Activated CD8-positive, alpha-beta memory T cell treated with anti-CD3 and anti-CD28 coated beads for 36 hours (primary cell): ENCODE measurements at regions not wholly inside any gene's neighbourhood (a gene's known extent, or its start where the extent isn't known, plus 50 kb on each side); places are given as distances from the start of the nearest gene placed in this dataset.
"Not testable (repeated sequence)": the region's sequence is repeated elsewhere in the genome, so short reads cannot be mapped to it uniquely, and the experiment has no call there.

Source experiments
- CTCF ChIA-PET: fragments of 350-600 bp; sonication (Branson Sonifier 250); formaldehyde crosslinking; loops from one replicate; lab custom pipeline; 2021; ENCODE audit warnings: antibody characterized with exemption; lab: Charles Lee
- POLR2A ChIA-PET: fragments of 350-600 bp; sonication (Branson Sonifier 250); formaldehyde crosslinking; loops from one replicate; lab custom pipeline; 2021; ENCODE audit warnings: antibody characterized with exemption; lab: Charles Lee

DNA sequence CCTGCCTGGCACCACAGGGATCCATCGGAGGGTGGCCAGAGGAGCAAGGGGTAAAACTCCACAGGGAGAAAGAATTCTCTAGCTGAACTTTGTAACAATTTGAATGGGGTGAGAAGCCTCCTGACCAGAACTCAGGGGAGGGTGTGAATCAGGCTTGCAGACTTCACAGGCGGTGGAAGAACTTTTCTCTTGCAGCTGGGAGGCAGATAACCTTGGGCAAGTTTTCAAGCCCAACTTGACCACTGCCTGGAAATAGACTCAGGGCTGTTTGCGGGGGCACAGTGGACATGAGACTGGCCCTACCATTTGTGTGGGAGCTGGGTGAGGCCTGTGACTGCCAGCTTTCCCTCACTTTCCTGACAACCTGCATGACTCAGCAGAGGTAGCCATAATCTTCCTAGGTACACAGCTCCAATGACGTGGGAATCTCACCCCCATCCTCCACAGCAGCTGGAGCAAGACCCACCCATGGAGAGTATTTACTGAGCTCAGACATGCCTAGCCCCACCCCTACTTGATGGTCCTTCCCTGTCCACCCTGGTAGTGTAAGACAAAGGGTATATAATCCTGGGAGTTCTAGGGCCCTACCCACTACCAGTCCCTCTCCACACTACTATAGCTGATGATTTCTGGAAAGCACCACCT, 210.0 kb upstream of the AGTR2 start:
- CTCF ChIA-PET, result no interaction called here
- POLR2A ChIA-PET, result no interaction called here

DNA sequence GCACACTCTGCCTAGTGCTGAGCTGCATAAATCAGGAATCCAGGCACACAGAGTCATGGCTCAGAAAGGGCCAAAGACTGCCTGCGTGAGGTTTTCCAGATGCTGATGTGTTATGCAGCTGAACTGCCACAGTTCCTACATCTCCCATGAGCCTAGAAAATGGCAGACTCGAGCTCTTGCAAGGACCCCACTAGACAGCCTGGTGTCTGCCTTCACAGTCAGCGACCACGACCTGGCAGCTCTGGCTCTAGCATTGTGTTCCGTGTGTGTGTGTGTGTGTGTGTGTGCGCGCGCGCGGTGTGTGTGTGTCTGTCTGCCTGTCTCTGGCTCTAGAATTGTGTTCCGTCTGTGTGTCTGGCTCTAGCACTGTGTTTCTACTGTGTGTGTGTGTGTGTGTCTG, 203.6 kb upstream of the AGTR2 start:
- ChIA-PET POLR2A (no interaction called here), CTCF (no interaction called here)

DNA sequence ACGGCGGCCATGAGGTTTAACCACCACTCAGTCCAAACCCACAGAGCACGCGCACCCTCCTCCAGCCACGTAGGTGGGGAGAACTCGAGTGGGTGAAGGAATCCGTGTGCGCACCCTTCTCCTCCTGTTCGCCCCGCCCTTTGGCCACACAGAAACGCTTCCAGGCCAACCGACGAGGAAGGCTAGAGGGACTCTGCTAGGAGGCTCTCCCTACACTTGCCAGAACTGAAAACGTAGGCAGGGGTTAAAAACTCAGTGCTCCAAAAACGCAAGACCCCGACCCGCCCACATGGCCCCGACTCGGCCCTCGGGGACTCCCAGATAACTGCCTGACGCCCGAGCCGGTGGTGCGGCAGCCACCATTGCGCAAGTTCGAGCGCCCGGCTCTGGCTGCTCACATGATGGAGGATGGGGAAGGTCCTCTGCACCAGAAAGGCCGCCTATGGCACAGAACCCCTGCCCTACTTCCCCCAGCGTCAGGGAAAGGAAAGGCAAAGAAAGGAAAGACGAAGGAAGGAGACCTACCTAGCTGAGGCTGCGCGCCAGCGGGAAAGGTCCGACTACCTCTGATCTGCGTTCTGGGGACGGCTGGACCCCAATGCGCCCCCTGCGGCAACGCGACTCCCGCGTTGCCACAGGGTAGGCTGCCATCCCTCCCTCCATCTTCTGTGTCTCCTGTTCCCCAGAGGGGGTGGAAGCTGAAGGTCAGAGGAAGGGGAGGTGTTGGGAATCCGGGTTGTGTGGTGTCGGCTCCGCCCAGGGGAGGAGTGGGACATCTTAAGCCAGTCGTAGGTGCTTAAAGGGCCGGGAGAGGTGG, 201.9 kb upstream of the AGTR2 start:
- ChIA-PET POLR2A (no interaction called here), CTCF (no interaction called here)

DNA sequence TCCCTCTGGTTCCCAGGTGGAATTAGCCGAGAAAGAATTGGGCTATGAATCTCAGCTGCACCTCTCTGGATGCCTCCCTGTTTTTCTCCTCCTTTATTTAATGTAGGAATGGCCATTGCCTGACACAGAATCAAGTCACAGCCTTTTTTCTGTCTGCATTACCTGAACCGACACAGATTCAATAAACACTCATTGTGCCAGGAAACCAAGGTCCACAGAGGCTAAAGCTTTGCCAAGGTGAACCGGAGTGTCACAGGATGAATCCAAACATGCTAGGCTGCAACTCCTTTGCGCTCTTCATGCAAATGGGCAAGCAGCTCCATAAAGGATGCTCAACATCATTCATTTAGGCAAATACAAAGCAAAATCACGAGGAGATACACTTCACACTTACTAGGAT, 199.8 kb upstream of the AGTR2 start:
- POLR2A ChIA-PET, result no interaction called here
- CTCF ChIA-PET, result no interaction called here

DNA sequence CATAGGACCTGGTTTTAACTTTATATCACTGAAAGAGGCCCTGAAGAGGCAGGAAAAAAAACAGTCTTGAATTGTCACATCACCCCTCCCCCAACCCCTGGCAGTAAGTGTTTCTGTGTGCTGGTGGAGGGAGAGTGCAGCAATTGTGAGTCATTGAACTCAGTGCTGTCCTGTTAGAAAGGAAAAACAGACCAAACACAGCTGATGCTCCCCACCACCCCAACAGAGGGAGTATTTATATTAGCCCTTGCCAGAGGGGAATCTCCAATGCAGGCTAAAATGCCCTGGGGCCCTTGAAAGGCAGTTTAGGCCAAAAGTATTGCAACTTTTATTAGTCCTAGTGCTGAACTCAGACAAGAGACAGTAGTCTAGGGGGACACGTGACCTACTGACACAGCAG, 197.8 kb upstream of the AGTR2 start:
- ChIA-PET CTCF (no interaction called here), POLR2A (no interaction called here)

DNA sequence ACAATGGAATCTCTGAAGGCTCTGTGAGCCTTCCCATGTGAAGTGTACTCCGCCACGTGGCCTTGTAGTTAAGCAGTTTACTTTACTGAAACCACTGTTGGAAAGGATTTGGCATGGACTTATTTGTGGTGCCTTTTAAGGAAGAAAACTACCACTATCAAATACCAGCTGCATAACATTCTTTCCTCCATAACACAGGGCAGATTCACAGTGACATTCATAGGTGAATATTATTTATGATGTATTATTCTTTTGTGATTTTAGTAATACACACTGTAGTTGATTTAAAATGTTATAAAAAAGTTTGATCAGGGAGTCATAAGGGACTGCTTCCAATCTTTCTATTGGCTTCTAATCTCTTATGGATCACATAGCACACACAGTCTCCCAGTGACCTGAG, 192.5 kb upstream of the AGTR2 start:
- ChIA-PET CTCF (no interaction called here), POLR2A (no interaction called here)

DNA sequence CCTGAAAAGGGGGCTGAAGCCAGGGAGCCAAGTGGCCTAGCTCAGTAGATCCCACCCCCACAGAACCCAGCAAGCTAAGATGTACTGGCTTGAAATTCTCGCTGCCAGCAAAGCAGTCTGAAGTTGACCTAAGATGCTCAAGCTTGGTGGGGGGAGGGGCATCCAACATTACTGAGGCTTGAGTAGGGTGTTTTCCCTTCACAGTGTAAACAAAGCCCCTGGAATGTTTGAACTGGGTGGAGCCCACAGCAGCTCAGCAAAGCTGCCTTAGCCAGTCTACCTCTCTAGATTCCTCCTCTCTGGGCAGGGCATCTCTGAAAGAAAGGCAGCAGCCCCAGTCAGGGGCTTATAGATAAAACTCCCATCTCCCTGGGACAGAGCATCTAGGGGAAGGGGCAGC, 187.4 kb upstream of the AGTR2 start:
- CTCF ChIA-PET, POLR2A ChIA-PET: not testable (repeated sequence)

DNA sequence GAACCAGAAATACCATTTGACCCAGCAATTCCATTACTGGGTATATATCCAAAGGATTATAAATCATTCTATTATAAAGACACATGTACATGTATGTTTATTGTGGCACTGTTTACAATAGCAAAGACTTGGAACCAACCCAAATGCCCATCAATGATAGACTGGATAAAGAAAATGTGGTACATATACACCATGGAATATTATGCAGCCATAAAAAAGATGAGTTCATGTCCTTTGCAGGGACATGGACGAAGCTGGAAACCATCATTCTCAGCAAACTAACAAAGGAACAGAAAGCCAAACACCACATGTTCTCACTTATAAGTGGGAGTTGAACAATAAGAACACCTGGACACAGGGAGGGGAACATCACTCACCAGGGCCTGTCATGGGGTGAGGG, 183.1 kb upstream of the AGTR2 start:
- CTCF ChIA-PET, result interaction anchor here (0.6 kb wide), 1 partner anchor 13 kb away, joined by 3 read pairs; no protein-coding TSS in a partner anchor
- POLR2A ChIA-PET, result not testable (repeated sequence)

DNA sequence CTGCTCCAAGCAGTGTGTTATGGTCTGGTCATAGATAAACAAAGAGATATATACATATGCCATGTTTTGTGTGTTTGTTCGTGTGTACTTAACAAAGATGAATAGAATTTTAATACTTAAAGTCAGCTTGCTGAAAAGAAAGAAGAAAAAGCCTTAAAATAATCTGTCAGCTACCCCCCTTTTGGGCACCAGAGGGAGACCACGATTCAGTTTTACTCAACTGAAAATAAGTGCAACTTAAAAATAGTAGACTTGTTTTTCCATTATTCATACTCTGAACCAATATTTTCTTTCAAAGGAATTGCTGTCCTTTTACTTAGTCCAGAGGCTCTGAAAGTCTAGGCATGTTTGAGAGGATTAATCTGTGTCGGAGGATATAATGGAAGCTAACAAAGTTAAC, 181.7 kb upstream of the AGTR2 start:
- CTCF ChIA-PET, result no interaction called here

DNA sequence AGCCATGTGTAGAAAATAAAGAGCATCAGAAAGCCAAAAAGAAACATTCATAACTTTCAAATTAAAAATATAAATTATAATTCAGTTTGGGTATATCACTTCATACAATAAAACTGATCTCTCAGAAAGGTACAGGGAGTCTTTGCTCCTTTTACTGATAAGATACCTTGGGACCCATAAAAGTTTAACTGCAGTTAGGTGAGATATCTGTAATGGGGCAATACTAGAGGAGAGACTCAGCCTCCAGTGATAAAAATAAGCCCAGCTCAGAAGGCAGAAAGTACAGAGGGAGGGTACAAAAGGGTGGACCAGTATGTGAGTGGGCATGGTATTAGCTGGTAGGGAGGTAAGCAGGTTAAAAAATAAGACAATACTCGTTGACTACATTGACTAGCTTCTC, 180.9 kb upstream of the AGTR2 start:
- ChIA-PET POLR2A (no interaction called here), CTCF (no interaction called here)

More for the DNA sequence above, 181.7 kb upstream of the AGTR2 start:
- POLR2A ChIA-PET, result no interaction called here

DNA sequence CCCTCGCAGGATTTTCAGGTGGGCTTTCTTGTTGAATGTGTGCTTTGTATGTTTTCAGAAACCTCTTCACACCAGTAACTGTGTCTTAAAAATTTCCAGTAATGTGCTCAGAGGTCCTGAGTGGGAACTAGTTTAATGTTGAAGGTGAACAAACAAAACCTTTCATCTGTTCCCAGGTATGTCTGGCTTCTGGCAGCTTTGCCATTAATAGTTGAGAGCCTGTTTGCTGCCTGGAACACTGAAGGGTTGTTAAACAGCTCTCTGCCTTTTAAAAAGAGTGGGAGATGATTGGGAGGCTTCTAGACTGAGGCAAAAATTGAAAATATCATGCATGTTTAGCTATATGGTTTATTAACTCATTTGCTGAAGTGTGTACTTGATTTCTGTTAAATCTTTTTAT, 161.2 kb upstream of the AGTR2 start:
- POLR2A ChIA-PET, result no interaction called here
- CTCF ChIA-PET, result no interaction called here

DNA sequence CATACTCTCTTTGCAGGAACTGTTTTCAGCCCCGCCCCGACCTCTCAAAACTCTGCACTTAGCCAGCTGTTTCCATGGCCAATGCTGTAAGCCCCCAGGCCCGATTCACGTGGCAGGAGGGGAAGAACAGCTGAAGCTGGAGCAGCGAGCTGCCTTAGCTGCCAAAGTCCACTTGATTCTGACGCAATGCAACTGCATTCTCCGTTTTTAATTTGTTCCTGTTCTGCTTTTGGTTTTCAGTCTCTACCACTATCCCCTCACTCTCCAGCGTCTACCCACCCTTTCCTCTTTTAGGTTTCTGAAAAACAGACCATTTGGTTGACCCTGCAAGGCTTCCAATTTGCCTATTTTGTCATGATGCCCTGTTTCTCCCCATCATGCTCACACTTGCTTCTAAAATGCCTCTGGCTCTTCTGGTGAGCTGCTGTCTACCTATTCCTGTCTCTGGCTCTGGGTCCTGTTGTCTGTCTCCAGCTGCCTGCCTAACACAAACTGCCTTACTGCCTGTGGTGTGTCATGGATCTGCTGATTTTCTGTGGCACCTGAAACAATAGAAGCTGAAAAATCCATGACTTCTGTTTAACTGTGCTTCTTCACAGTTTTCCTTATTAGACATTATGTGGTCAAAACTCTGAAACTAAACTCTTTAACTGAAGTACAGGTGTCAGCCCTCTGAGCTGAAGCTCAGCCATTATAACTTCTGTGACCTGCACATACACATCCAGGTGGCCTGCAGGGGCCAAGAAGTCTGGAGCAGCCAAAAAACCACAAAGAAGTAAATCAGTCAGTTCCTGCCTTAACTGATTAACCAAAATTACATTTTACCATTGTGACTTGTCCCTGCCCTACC, 160.5 kb upstream of the AGTR2 start:
- ChIA-PET CTCF (no interaction called here), POLR2A (no interaction called here)

DNA sequence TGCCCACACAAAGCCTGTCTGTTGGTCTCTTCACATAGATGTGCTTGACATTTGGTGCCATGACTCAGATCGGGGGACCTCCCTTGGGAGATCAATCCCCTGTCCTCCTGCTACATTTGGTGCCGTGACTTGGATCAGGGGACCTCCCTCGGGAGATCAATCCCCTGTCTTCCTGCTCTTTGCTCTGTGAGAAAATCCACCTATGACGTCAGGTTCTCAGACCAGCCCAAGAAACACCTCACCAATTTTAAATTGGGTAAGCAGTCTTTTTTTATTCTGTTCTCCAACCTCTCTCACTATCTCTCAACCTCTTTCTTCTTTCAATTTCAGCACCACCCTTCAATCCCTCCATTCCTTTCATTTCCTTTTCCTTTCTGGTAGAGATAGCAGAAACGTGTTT, 159.6 kb upstream of the AGTR2 start:
- POLR2A ChIA-PET, result no interaction called here
- CTCF ChIA-PET, result no interaction called here

DNA sequence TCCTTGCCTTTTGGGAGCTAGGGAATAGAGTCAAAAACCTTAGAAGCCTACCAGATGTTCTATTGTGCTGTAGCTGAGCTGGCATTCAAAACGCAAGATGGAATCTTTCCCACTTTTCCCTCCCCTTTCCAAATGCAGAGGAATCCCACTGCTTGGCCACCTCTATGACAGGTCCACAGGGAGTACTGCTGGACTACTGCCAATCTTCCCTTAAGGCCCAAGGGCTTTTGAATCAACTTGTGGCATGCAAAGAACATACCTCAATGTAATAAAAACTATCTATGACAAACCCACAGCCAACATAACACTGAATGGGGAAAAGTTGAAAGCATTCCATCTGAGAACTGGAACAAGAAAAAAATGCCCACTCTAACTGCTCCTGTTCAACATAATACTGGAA, 139.2 kb upstream of the AGTR2 start:
- ChIA-PET CTCF (no interaction called here), POLR2A (no interaction called here)
